Nephron (organoid): ENCODE measurements at regions not wholly inside any gene's neighbourhood (a gene's known extent, or its start where the extent isn't known, plus 50 kb on each side); places are given as distances from the start of the nearest gene placed in this dataset.
A peak's percentile ranks its signal among the peaks of the same experiment; 100 is the strongest.

Source experiments
- H3K27ac Mint-ChIP-seq, 3 experiments: 2 replicates each; pipeline ENCODE4 v1.8.0; 2020; ENCODE audit warnings: mixed read lengths in 3 of 3, mild to moderate bottlenecking in 2 of 3, moderate library complexity in 1 of 3
- H3K27me3 Mint-ChIP-seq: 2 replicates; pipeline ENCODE4 v1.8.0; 2021; ENCODE audit warnings: low read depth, mild to moderate bottlenecking, moderate library complexity, mixed read lengths
- H3K36me3 Mint-ChIP-seq: 2 replicates; pipeline ENCODE4 v1.8.0; 2020; ENCODE audit warnings: low read depth, mixed read lengths
- H3K4me1 Mint-ChIP-seq: 2 replicates; pipeline ENCODE4 v1.8.0; 2020; ENCODE audit warnings: mixed read lengths
- H3K4me3 Mint-ChIP-seq, 3 experiments: 2 replicates each; pipeline ENCODE4 v1.8.0; 2020; ENCODE audit warnings: mild to moderate bottlenecking in 3 of 3, mixed read lengths in 3 of 3, moderate library complexity in 2 of 3
- H3K9me3 Mint-ChIP-seq: 2 replicates; pipeline ENCODE4 v1.8.0; 2020; ENCODE audit warnings: mixed read lengths
- CTCF ChIP-seq, 3 experiments: fragments of 200-600 bp; sonication (generic); IDR thresholded peaks; one replicate each; pipeline ENCODE4 v1.5.0; 2021; ENCODE audit warnings: antibody characterized with exemption in 3 of 3; ENCODE audit not compliant: unreplicated experiment in 3 of 3

GRCh38 chr17:63136369-63137012, 170.5 kb downstream of the TANC2 start:
- Mint-ChIP-seq H3K4me3 (peak overlapping the region in 1 of 3 experiments; percentile 15), H3K36me3 (no peaks in the 10 kb centered on the region), H3K27ac (peak overlapping the region; percentile 66 to 73 (median 70)), H3K27me3 (no peaks in the 10 kb centered on the region), H3K9me3 (no peaks in the 10 kb centered on the region), H3K4me1 (peaks cover 57% of the 10 kb centered on the region)
- TF ChIP-seq CTCF (IDR thresholded peaks at IDR 0.05; ENCODE audit: unreplicated experiment in 3 of 3): no peak

GRCh38 chr17:63137163-63137562, 171.1 kb downstream of the TANC2 start:
- no peak for TF ChIP-seq CTCF (IDR thresholded peaks at IDR 0.05; ENCODE audit: unreplicated experiment in 3 of 3)
- H3K4me3 Mint-ChIP-seq: no peak overlapping the region
- no peaks in the 10 kb centered on the region for H3K9me3 Mint-ChIP-seq
- H3K36me3 Mint-ChIP-seq: no peaks in the 10 kb centered on the region
- H3K27me3 Mint-ChIP-seq: no peaks in the 10 kb centered on the region
- peak overlapping the region in 2 of 3 experiments; percentile 23 to 66 for H3K27ac Mint-ChIP-seq
- H3K4me1 Mint-ChIP-seq: peaks cover 53% of the 10 kb centered on the region

GRCh38 chr17:63138713-63139112, 172.7 kb downstream of the TANC2 start:
- TF ChIP-seq CTCF (IDR thresholded peaks at IDR 0.05; ENCODE audit: unreplicated experiment in 3 of 3): no peak

GRCh38 chr17:63139356-63139755, 173.3 kb downstream of the TANC2 start:
- no peak for TF ChIP-seq CTCF (IDR thresholded peaks at IDR 0.05; ENCODE audit: unreplicated experiment in 3 of 3)
- Mint-ChIP-seq H3K9me3 (peaks cover under 1% of the 10 kb centered on the region), H3K36me3 (peaks cover 2% of the 10 kb centered on the region), H3K27me3 (no peaks in the 10 kb centered on the region), H3K4me3 (no peak overlapping the region), H3K27ac (peak overlapping the region; percentile 13 to 48 (median 24)), H3K4me1 (peaks cover 39% of the 10 kb centered on the region)

More at GRCh38 chr17:63138713-63139112, 172.7 kb downstream of the TANC2 start:
- Mint-ChIP-seq H3K9me3 (no peaks in the 10 kb centered on the region), H3K27ac (peak overlapping the region in 2 of 3 experiments; percentile 13 to 48), H3K36me3 (no peaks in the 10 kb centered on the region), H3K4me1 (peaks cover 40% of the 10 kb centered on the region), H3K27me3 (no peaks in the 10 kb centered on the region), H3K4me3 (no peak overlapping the region)

- H3K27me3 Mint-ChIP-seq: no peaks in the 10 kb centered on the region
- H3K9me3 Mint-ChIP-seq: peaks cover 2% of the 10 kb centered on the region
- TF ChIP-seq CTCF (IDR thresholded peaks at IDR 0.05; ENCODE audit: unreplicated experiment in 3 of 3): no peak
- peaks cover 4% of the 10 kb centered on the region for H3K36me3 Mint-ChIP-seq
- peak overlapping the region in 1 of 3 experiments; percentile 30 for H3K4me3 Mint-ChIP-seq
- peaks cover 39% of the 10 kb centered on the region for H3K4me1 Mint-ChIP-seq
- peak overlapping the region; percentile 41 to 87 (median 69) for H3K27ac Mint-ChIP-seq
Measured at GRCh38 chr17:63140255-63140654, 174.2 kb downstream of the TANC2 start.

- Mint-ChIP-seq H3K36me3 (peaks cover 16% of the 10 kb centered on the region), H3K27ac (no peak overlapping the region), H3K27me3 (no peaks in the 10 kb centered on the region), H3K4me1 (peaks cover 26% of the 10 kb centered on the region), H3K9me3 (peaks cover 14% of the 10 kb centered on the region), H3K4me3 (no peak overlapping the region)
- no peak for TF ChIP-seq CTCF (IDR thresholded peaks at IDR 0.05; ENCODE audit: unreplicated experiment in 3 of 3)
Measured at GRCh38 chr17:63142836-63143235, 176.8 kb downstream of the TANC2 start.
